H1 (cell line): ENCODE measurements at regions not wholly inside any gene's neighbourhood (a gene's known extent, or its start where the extent isn't known, plus 50 kb on each side); places are given as distances from the start of the nearest gene placed in this dataset.

Source experiments
- CTCF ChIA-PET: fragments of 300-600 bp; sonication (Branson Sonifier 250); formaldehyde crosslinking; loops from one replicate; lab custom pipeline; 2021; ENCODE audit not compliant: partially characterized antibody; lab: Charles Lee
- POLR2A ChIA-PET: fragments of 300-600 bp; sonication (Branson Sonifier 250); formaldehyde crosslinking; loops from one replicate; lab custom pipeline; 2021; ENCODE audit warnings: inconsistent platforms; ENCODE audit not compliant: partially characterized antibody; lab: Charles Lee
- DNase-seq, 2 experiments: peaks; one replicate each; pipeline versions ENCODE4 v3.0.0 to v3.0.0-alpha.2; 2010 to 2022; ENCODE audit warnings: low spot score in 2 of 2, low read depth in 1 of 2, mixed read lengths in 1 of 2
- FAIRE-seq: peaks from 2 replicates; lab custom pipeline; 2011; peaks lifted over from hg19 to GRCh38; lab: Jason Lieb, UNC
- H2AFZ ChIP-seq: 2 replicates; pipeline ENCODE4 v1.8.1; 2012; ENCODE audit warnings: low read length, inconsistent platforms
- H2AK5ac ChIP-seq: 2 replicates; pipeline ENCODE4 v1.6.1; 2013; ENCODE audit warnings: low read depth, low read length
- H2BK120ac ChIP-seq: replicated peaks from 2 replicates; pipeline ENCODE3; 2013; ENCODE audit warnings: low read depth, low read length, inconsistent platforms
- H2BK12ac ChIP-seq: 2 replicates; pipeline ENCODE4 v1.6.1; 2013; ENCODE audit warnings: low read depth, low read length
- H2BK15ac ChIP-seq: 2 replicates; pipeline ENCODE4 v1.6.1; 2013; ENCODE audit warnings: low read length
- H2BK20ac ChIP-seq: 2 replicates; pipeline ENCODE4 v1.6.1; 2013; ENCODE audit warnings: low read length
- H2BK5ac ChIP-seq: 2 replicates; pipeline ENCODE4 v1.6.1; 2013; ENCODE audit warnings: low read depth, low read length
- H3K14ac ChIP-seq: 2 replicates; pipeline ENCODE4 v1.6.1; 2013; ENCODE audit warnings: inconsistent platforms; ENCODE audit not compliant: insufficient read length
- H3K18ac ChIP-seq: 2 replicates; pipeline ENCODE4 v1.6.1; 2013; ENCODE audit warnings: low read length; ENCODE audit errors: extremely low read depth
- H3K23ac ChIP-seq: 2 replicates; pipeline ENCODE4 v1.6.1; 2013; ENCODE audit warnings: inconsistent platforms; ENCODE audit not compliant: insufficient read length
- H3K23me2 ChIP-seq: 2 replicates; pipeline ENCODE4 v1.6.1; 2013; ENCODE audit warnings: low read depth, low read length
- H3K27ac ChIP-seq: 2 replicates; pipeline ENCODE4 v1.6.1; 2011; ENCODE audit warnings: low read depth, low read length, inconsistent platforms
- H3K27me3 ChIP-seq, 4 experiments: replicated peaks in 1 of 4; 1 replicate in 1 of 4; 2 replicates in 3 of 4; pipeline versions ENCODE4 v1.6.1 to v1.8.1; 2011 to 2013; ENCODE audit warnings: low read length in 3 of 4, mild to moderate bottlenecking in 3 of 4, inconsistent platforms in 2 of 4, mixed read lengths in 2 of 4, moderate library complexity in 1 of 4; ENCODE audit not compliant: control insufficient read depth in 3 of 4, insufficient read depth in 3 of 4; ENCODE audit errors: extremely low read depth in 1 of 4
- H3K36me3 ChIP-seq, 4 experiments: 2 replicates each; pipeline versions ENCODE4 v1.6.1 to v1.8.1; 2011 to 2013; ENCODE audit warnings: mild to moderate bottlenecking in 4 of 4, low read length in 3 of 4, moderate library complexity in 2 of 4, control low read depth in 1 of 4, inconsistent platforms in 1 of 4; ENCODE audit not compliant: insufficient read depth in 4 of 4, control insufficient read depth in 2 of 4
- H3K4ac ChIP-seq: replicated peaks from 2 replicates; pipeline ENCODE3; 2013; ENCODE audit warnings: low read length, low read depth, mixed read lengths, inconsistent platforms; ENCODE audit not compliant: insufficient read length
- H3K4me1 ChIP-seq, 4 experiments: replicated peaks in 1 of 4; 1 replicate in 1 of 4; 2 replicates in 3 of 4; pipeline versions ENCODE4 v1.6.1 to v1.8.1; 2011 to 2013; ENCODE audit warnings: low read length in 3 of 4, inconsistent platforms in 2 of 4, mixed read lengths in 1 of 4; ENCODE audit not compliant: insufficient read depth in 4 of 4, control insufficient read depth in 3 of 4
- H3K4me2 ChIP-seq, 2 experiments: 2 replicates each; pipeline versions ENCODE4 v1.6.1 to v1.8.1; 2011 to 2013; ENCODE audit warnings: low read depth in 2 of 2, low read length in 2 of 2, control low read depth in 1 of 2, inconsistent platforms in 1 of 2, mild to moderate bottlenecking in 1 of 2; ENCODE audit not compliant: insufficient read depth in 1 of 2
- H3K4me3 ChIP-seq, 4 experiments: fragments of 200-600, 300-600 bp in 1 of 4; sonication (generic), shearing (Covaris generic), sonication (Bioruptor Twin) in 1 of 4; 2 replicates each; pipeline versions ENCODE4 v1.5.1 to v1.8.1; 2011 to 2016; ENCODE audit warnings: low read length in 4 of 4, low read depth in 3 of 4, control low read depth in 2 of 4, inconsistent platforms in 2 of 4, mild to moderate bottlenecking in 2 of 4, mixed read lengths in 1 of 4, moderate library complexity in 1 of 4; ENCODE audit not compliant: insufficient read depth in 2 of 4; ENCODE audit errors: extremely low read depth in 1 of 4
- H3K56ac ChIP-seq: replicated peaks from 2 replicates; pipeline ENCODE3; 2013; ENCODE audit warnings: low read depth, mild to moderate bottlenecking, mixed read lengths, low read length, inconsistent platforms; ENCODE audit not compliant: insufficient read length
- H3K79me1 ChIP-seq: 2 replicates; pipeline ENCODE4 v1.6.1; 2013; ENCODE audit warnings: low read depth, low read length, control low read depth
- H3K79me2 ChIP-seq, 2 experiments: 2 replicates each; pipeline versions ENCODE4 v1.6.1 to v1.8.1; 2012 to 2013; ENCODE audit warnings: low read length in 2 of 2, mild to moderate bottlenecking in 2 of 2, inconsistent platforms in 1 of 2; ENCODE audit not compliant: insufficient read depth in 2 of 2, control insufficient read depth in 1 of 2
- H3K9ac ChIP-seq, 4 experiments: replicated peaks in 1 of 4; 1 replicate in 1 of 4; 2 replicates in 3 of 4; pipeline versions ENCODE4 v1.6.1 to v1.8.1; 2011 to 2013; ENCODE audit warnings: low read depth in 3 of 4, low read length in 3 of 4, control low read depth in 2 of 4, mild to moderate bottlenecking in 2 of 4, moderate library complexity in 2 of 4, inconsistent platforms in 1 of 4; ENCODE audit errors: extremely low read depth in 1 of 4
- H3K9me3 ChIP-seq, 2 experiments: 2 replicates each; pipeline versions ENCODE4 v1.6.1 to v1.8.1; 2012 to 2013; ENCODE audit warnings: mild to moderate bottlenecking in 2 of 2, moderate library complexity in 2 of 2, control low read depth in 1 of 2, inconsistent platforms in 1 of 2, low read depth in 1 of 2, low read length in 1 of 2, mixed read lengths in 1 of 2; ENCODE audit not compliant: insufficient read depth in 2 of 2
- H4K20me1 ChIP-seq, 2 experiments: replicated peaks in 1 of 2; 2 replicates each; pipeline versions ENCODE3 to v1.8.1; 2011 to 2013; ENCODE audit warnings: inconsistent platforms in 2 of 2, low read length in 2 of 2, mild to moderate bottlenecking in 1 of 2; ENCODE audit not compliant: insufficient read depth in 2 of 2, control insufficient read depth in 1 of 2
- H4K5ac ChIP-seq: 2 replicates; pipeline ENCODE4 v1.6.1; 2013; ENCODE audit warnings: low read length, low read depth, mixed read lengths, inconsistent platforms; ENCODE audit not compliant: insufficient read length
- H4K8ac ChIP-seq: 2 replicates; pipeline ENCODE4 v1.8.0; 2013; ENCODE audit warnings: mild to moderate bottlenecking, moderate library complexity, low read length, inconsistent platforms; ENCODE audit not compliant: insufficient read depth; ENCODE audit errors: extremely low read depth
- H4K91ac ChIP-seq: replicated peaks from 2 replicates; pipeline ENCODE3; 2013; ENCODE audit warnings: low read length, mixed read lengths, inconsistent platforms; ENCODE audit not compliant: insufficient read length
- CHD1 ChIP-seq: IDR thresholded peaks from 2 replicates; pipeline ENCODE4 v1.6.1; 2012; ENCODE audit warnings: low read depth, low read length, improper control_type of control experiment
- WGBS, 2 experiments: shearing (Covaris generic) in 1 of 2; methylation state at CpG; one replicate each; pipeline versions ENCODE4 v1.1.6 to v1.1.7; 2013 to 2015; ENCODE audit warnings: low lambda C conversion rate in 2 of 2, mixed read lengths in 2 of 2, inconsistent platforms in 1 of 2, low coverage in 1 of 2, missing lambda C conversion rate in 1 of 2; ENCODE audit not compliant: insufficient replicate concordance in 2 of 2, insufficient coverage in 1 of 2, insufficient read length in 1 of 2; ENCODE audit errors: extremely low coverage in 1 of 2, missing lambda C conversion rate in 1 of 2; 5-methylcytosine and 5-hydroxymethylcytosine counted together
- TF ChIP-seq, protein P1 (sequence below), 3 experiments: IDR thresholded peaks; 1 replicate in 2 of 3; 2 replicates in 1 of 3; pipeline versions ENCODE4 v1.5.1 to v1.6.1; 2011; ENCODE audit warnings: low read length in 3 of 3, mild to moderate bottlenecking in 3 of 3, inconsistent platforms in 2 of 3, low read depth in 1 of 3, moderate library complexity in 1 of 3; ENCODE audit not compliant: insufficient read depth in 1 of 3; ENCODE audit errors: control extremely low read depth in 1 of 3
- TF ChIP-seq, protein P2 (sequence below): IDR thresholded peaks from 2 replicates; pipeline ENCODE4 v1.6.1; 2012; ENCODE audit warnings: inconsistent platforms

DNA sequence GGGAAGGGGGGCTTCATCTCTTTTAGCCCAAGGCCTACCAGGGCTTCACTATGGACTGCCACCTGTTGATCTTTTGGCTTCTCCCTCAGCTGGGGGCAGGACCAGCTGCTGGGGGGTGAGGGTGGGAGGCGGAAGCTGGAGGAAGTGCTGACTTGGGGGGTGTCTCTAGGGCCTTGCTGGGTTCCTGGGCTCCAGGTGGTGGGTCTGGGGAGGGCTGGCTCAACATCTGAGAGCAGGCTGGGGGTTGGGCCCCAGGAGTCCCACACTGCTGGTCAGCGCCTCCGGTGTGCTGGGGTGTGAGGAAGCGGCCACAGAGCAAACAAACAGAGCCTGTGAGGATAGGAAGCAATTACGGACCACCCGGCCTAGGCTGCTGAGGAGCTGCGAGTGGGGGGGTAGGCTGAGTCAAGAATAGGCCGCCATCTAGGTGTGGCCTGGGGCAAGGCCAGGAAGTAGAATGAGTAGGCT, 85.7 kb downstream of the EFNB1 start:
- Histone ChIP-seq H3K14ac (no peak overlapping the region), H4K20me1 (no peaks in the 10 kb centered on the region), H3K4ac (no peak overlapping the region), H3K23ac (no peak overlapping the region), H2AFZ (no peak overlapping the region), H3K18ac (no peak overlapping the region), H3K4me2 (no peak overlapping the region), H3K9ac (no peak overlapping the region), H3K79me2 (no peaks in the 10 kb centered on the region), H2BK120ac (no peak overlapping the region), H3K4me1 (peaks cover 3 to 32% (median 12%) of the 10 kb centered on the region in 4 experiments), H3K56ac (no peak overlapping the region), H2BK12ac (no peak overlapping the region), H2BK5ac (no peak overlapping the region), H3K79me1 (no peaks in the 10 kb centered on the region), H2BK15ac (no peak overlapping the region), H3K4me3 (no peak overlapping the region), H3K27ac (no peak overlapping the region), H3K27me3 (peaks cover 0 to 2% (median 0%) of the 10 kb centered on the region in 4 experiments; a peak in 1 of 7 replicates), H3K9me3 (no peaks in the 10 kb centered on the region), H3K23me2 (no peaks in the 10 kb centered on the region), H2BK20ac (no peak overlapping the region), H4K5ac (no peak overlapping the region), H3K36me3 (no peaks in the 10 kb centered on the region), H4K8ac (no peak overlapping the region), H4K91ac (no peak overlapping the region), H2AK5ac (no peak overlapping the region)
- CTCF ChIA-PET: interaction anchor here (0.5 to 1.6 kb wide), 9 partner anchors 12 to 118 kb away, joined by 3 to 5 read pairs (median 3); partner anchors contain the start of gene EFNB1
- no peak for FAIRE-seq
- WGBS, 2 experiments: 45% methylated on average over 5 of the region's 8 CpGs; no CpG with 5 or more reads in 1 of the 2 experiments
- no peak for DNase-seq
- TF ChIP-seq CHD1: no peak
- TF ChIP-seq, protein P1, sequence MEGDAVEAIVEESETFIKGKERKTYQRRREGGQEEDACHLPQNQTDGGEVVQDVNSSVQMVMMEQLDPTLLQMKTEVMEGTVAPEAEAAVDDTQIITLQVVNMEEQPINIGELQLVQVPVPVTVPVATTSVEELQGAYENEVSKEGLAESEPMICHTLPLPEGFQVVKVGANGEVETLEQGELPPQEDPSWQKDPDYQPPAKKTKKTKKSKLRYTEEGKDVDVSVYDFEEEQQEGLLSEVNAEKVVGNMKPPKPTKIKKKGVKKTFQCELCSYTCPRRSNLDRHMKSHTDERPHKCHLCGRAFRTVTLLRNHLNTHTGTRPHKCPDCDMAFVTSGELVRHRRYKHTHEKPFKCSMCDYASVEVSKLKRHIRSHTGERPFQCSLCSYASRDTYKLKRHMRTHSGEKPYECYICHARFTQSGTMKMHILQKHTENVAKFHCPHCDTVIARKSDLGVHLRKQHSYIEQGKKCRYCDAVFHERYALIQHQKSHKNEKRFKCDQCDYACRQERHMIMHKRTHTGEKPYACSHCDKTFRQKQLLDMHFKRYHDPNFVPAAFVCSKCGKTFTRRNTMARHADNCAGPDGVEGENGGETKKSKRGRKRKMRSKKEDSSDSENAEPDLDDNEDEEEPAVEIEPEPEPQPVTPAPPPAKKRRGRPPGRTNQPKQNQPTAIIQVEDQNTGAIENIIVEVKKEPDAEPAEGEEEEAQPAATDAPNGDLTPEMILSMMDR (IDR thresholded peaks at IDR 0.05; ENCODE audit: control extremely low read depth in 1 of 3, insufficient read depth in 1 of 3, low read depth in 1 of 3, low read length in 3 of 3): peak in 1 of 3 experiments; percentile 3; a peak in 1 of 4 replicates
- TF ChIP-seq, protein P2, sequence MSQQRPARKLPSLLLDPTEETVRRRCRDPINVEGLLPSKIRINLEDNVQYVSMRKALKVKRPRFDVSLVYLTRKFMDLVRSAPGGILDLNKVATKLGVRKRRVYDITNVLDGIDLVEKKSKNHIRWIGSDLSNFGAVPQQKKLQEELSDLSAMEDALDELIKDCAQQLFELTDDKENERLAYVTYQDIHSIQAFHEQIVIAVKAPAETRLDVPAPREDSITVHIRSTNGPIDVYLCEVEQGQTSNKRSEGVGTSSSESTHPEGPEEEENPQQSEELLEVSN: no peak
- POLR2A ChIA-PET: interaction anchor here (2.1 kb wide), 1 partner anchor 86 kb away, joined by 6 read pairs; the partner anchor contains the start of gene EFNB1
